Neuron (in vitro differentiated cells): ENCODE measurements at regions not wholly inside any gene's neighbourhood (a gene's known extent, or its start where the extent isn't known, plus 50 kb on each side); places are given as distances from the start of the nearest gene placed in this dataset.
"Not testable (repeated sequence)": the region's sequence is repeated elsewhere in the genome, so short reads cannot be mapped to it uniquely, and the experiment has no call there.

ENCODE experiments used
- H2AFZ ChIP-seq: one replicate; pipeline ENCODE4 v1.6.1; 2013; ENCODE audit warnings: low read depth, mild to moderate bottlenecking, inconsistent platforms, low read length, moderate library complexity
- H3K27me3 ChIP-seq: one replicate; pipeline ENCODE4 v1.6.1; 2013; ENCODE audit warnings: low read length; ENCODE audit not compliant: insufficient read depth
- H3K36me3 ChIP-seq: one replicate; pipeline ENCODE4 v1.6.1; 2013; ENCODE audit warnings: low read length; ENCODE audit not compliant: insufficient read depth
- H3K4me1 ChIP-seq: one replicate; pipeline ENCODE4 v1.6.1; 2013; ENCODE audit warnings: low read length; ENCODE audit not compliant: insufficient read depth
- H3K4me3 ChIP-seq: 2 replicates; pipeline ENCODE4 v1.5.1; 2013; ENCODE audit warnings: mild to moderate bottlenecking, low read length, moderate library complexity
- H3K9me3 ChIP-seq: one replicate; pipeline ENCODE4 v1.6.1; 2013; ENCODE audit warnings: low read length

DNA sequence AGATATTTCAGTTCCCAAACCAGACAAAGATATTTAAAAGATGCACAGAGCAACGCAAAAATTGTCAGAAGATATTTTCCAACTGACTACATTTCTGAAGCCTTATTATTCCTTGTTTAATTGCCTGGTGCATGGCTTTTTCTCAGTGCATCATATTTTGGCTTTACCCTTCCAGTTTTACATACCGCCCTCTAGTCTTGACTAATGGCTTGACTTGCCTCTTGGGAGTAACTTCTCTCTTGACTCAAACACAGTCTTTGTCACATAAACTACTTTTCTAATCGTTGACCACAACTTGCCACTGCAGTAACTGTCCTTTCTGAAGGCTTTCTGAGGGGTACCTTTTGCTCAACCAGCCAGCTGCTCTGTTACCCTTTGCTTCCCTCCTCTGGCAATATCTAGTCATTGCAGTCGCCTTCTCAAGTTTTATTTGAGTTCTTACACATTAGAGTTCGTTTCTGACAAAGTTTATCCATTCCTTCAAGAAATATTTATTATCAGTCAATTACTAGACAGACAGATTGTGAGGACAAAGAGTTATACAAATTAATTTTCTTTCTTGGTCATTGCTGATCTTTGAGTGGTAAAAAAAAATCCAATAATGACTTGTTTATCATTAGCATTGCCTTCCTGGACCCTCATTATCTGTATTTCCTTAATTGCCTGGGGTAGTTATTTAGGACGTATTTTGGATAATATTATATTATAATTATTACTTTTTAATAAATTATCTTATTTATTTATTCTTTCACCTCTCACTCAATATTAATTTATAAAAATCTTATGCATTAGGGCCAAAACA lies 506.9 kb upstream of the PCDH10 start:
- no peaks in the 10 kb centered on the region for H3K36me3 ChIP-seq
- H3K27me3 ChIP-seq = no peaks in the 10 kb centered on the region
- H3K9me3 ChIP-seq = no peaks in the 10 kb centered on the region
- H3K4me1 ChIP-seq = no peaks in the 10 kb centered on the region
- H2AFZ ChIP-seq = no peak overlapping the region
- no peak overlapping the region for H3K4me3 ChIP-seq

DNA sequence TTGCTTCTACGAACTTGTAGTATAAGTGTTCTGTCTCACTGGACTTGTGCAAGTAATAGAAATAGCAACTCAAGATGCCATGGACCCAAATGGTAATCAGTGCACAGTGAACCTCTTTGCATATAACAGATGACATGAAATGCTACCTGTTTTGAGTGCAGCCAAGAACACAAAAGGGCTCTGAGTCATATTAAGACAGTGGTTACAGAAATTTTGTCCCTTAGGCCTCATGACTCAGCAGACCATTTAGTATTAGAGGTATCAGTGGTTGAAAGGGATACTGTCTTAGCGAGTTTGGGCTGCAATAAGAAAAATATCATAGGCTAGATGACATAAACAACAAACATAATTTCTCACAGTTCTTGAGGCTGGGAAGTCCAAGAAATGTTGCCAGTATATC lies 502.9 kb upstream of the PCDH10 start:
- Histone ChIP-seq H2AFZ (no peak overlapping the region), H3K36me3 (no peaks in the 10 kb centered on the region), H3K9me3 (no peaks in the 10 kb centered on the region), H3K4me1 (peaks cover 2% of the 10 kb centered on the region), H3K4me3 (no peak overlapping the region), H3K27me3 (no peaks in the 10 kb centered on the region)

- Histone ChIP-seq H3K4me3 (no peak overlapping the region), H3K27me3 (no peaks in the 10 kb centered on the region), H3K36me3 (no peaks in the 10 kb centered on the region), H3K9me3 (no peaks in the 10 kb centered on the region), H3K4me1 (peaks cover 13% of the 10 kb centered on the region), H2AFZ (no peak overlapping the region)
Observed at GRCh38 chr4:132651196-132651595, 497.9 kb upstream of the PCDH10 start.

GRCh38 chr4:132660181-132660580 lies 488.9 kb upstream of the PCDH10 start:
- Histone ChIP-seq H3K4me1 (no peaks in the 10 kb centered on the region), H3K36me3 (no peaks in the 10 kb centered on the region), H3K27me3 (no peaks in the 10 kb centered on the region), H3K4me3 (no peak overlapping the region), H2AFZ (no peak overlapping the region), H3K9me3 (peaks cover 4% of the 10 kb centered on the region)

- H3K27me3 ChIP-seq = no peaks in the 10 kb centered on the region
- H2AFZ ChIP-seq = no peak overlapping the region
- H3K36me3 ChIP-seq = no peaks in the 10 kb centered on the region
- no peak overlapping the region for H3K4me3 ChIP-seq
- H3K4me1 ChIP-seq = no peaks in the 10 kb centered on the region
- peaks cover 4% of the 10 kb centered on the region for H3K9me3 ChIP-seq
Observed at GRCh38 chr4:132662456-132662855, 486.6 kb upstream of the PCDH10 start.

DNA sequence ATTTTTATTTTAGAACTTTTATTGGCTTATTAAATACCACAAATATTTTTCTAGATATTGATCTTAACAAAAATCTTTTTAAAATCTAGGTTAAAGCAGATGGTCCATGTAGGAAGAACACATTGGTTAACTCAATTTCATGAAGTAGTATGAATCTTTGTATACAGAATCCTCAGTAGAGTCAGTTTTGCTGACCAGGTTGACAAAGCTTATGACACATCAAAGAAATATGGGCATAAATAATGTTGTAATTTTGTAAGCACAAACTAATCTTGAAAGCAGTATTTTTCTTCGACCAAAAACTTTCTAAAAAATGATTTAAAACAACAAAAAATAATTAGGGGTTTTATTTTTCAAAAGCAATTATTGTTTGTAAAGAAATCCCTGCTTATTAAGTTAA lies 479.3 kb upstream of the PCDH10 start:
- no peaks in the 10 kb centered on the region for H3K4me1 ChIP-seq
- no peaks in the 10 kb centered on the region for H3K27me3 ChIP-seq

DNA sequence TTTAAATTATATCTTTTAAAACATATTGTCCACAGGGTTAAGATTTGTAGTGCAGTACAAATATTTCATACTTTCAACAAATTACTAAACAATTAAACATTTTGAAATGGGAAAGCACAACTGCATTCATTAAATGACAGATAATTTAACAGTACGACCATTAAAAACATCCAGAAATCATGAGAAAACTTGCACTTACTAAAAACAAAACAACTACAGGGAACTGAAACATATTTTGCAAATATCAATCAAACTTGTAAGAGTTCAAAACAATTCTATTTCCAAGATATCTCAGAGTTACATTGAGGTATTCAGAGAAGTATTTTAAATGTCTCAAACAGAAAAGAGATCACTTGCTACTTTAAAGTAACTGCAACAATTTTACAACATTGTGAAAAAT lies 478.5 kb upstream of the PCDH10 start:
- no peak overlapping the region for H2AFZ ChIP-seq
- H3K4me3 ChIP-seq = no peak overlapping the region
- H3K27me3 ChIP-seq = no peaks in the 10 kb centered on the region
- no peaks in the 10 kb centered on the region for H3K36me3 ChIP-seq
- no peaks in the 10 kb centered on the region for H3K4me1 ChIP-seq
- H3K9me3 ChIP-seq = no peaks in the 10 kb centered on the region

More for the DNA sequence above, 479.3 kb upstream of the PCDH10 start:
- no peaks in the 10 kb centered on the region for H3K36me3 ChIP-seq
- H3K9me3 ChIP-seq = no peaks in the 10 kb centered on the region
- H3K4me3 ChIP-seq = no peak overlapping the region
- H2AFZ ChIP-seq = no peak overlapping the region

- Histone ChIP-seq H3K9me3 (peaks cover 2% of the 10 kb centered on the region), H3K4me1 (no peaks in the 10 kb centered on the region), H3K36me3 (no peaks in the 10 kb centered on the region), H3K27me3 (no peaks in the 10 kb centered on the region), H3K4me3 (no peak overlapping the region), H2AFZ (no peak overlapping the region)
Observed at GRCh38 chr4:132683957-132684356, 465.1 kb upstream of the PCDH10 start.

DNA sequence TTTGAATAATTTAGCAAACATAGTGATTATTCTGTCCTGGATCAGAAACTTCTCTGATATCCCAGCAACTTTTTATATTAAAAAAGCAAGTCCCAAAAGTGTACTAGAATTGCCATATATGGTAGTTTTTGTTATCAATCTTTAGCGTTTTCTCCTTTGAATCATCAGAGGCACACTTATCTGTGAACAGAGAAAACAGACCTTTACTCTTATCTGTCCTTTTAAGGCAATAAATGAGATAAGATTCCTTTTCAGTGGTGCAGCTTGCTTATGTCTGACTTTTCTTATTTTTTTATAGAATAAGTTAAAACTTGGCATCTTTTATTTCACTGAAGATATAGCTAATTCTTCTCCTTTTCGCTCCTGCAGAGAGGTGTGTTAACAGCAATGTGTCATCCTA lies 458.1 kb upstream of the PCDH10 start:
- H2AFZ ChIP-seq = no peak overlapping the region
- no peaks in the 10 kb centered on the region for H3K27me3 ChIP-seq
- no peaks in the 10 kb centered on the region for H3K9me3 ChIP-seq
- no peaks in the 10 kb centered on the region for H3K36me3 ChIP-seq
- no peak overlapping the region for H3K4me3 ChIP-seq
- no peaks in the 10 kb centered on the region for H3K4me1 ChIP-seq

DNA sequence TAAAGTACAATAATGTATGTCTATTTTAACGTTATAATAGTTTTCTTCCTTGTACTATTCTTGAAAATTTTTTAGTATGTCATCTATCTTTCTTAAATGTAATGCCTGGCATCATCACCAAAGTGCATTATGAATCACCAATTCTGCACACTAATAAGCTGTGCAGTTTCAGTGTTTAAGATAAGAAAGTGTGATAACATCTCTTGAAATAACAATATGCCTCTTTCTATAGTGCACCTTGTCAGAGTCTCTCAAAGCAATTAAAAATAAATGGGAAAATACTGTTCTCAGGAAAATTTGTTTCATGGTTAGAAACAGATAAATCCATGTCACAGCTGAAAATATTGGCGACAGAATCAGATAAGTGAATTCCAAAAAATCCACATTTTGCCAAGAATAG lies 457.4 kb upstream of the PCDH10 start:
- Histone ChIP-seq H3K4me3 (no peak overlapping the region), H3K4me1 (no peaks in the 10 kb centered on the region), H3K27me3 (no peaks in the 10 kb centered on the region), H3K36me3 (no peaks in the 10 kb centered on the region), H2AFZ (no peak overlapping the region), H3K9me3 (no peaks in the 10 kb centered on the region)

- H3K27me3 ChIP-seq = no peaks in the 10 kb centered on the region
- no peak overlapping the region for H2AFZ ChIP-seq
- H3K4me3 ChIP-seq = no peak overlapping the region
- peaks cover 2% of the 10 kb centered on the region for H3K9me3 ChIP-seq
- H3K4me1 ChIP-seq = no peaks in the 10 kb centered on the region
- no peaks in the 10 kb centered on the region for H3K36me3 ChIP-seq
Observed at GRCh38 chr4:132694775-132695174, 454.3 kb upstream of the PCDH10 start.

DNA sequence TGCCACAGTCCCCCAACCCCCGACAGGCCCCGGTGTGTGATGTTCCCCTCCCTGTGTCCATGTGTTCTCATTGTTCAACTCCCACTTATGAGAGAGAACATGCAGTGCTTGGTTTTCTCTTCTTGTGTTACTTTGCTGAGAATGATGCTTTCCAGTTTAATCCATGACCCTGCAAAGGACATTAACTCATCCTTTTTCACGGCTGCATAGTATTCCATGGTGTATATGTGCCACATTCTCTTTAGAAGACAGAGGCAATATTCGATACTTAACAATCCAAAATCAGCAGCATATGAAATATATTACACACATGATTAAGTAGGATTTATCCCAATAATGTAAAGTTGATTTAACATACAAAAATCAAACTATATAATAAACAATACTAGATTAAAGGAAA lies 451.6 kb upstream of the PCDH10 start:
- not testable (repeated sequence) for H3K4me3 ChIP-seq, H3K9me3 ChIP-seq, H3K36me3 ChIP-seq, H2AFZ ChIP-seq, H3K27me3 ChIP-seq, H3K4me1 ChIP-seq

GRCh38 chr4:132707955-132708354 lies 441.1 kb upstream of the PCDH10 start:
- Histone ChIP-seq H3K36me3 (no peaks in the 10 kb centered on the region), H3K4me3 (no peak overlapping the region), H3K4me1 (peaks cover 6% of the 10 kb centered on the region), H3K9me3 (no peaks in the 10 kb centered on the region), H2AFZ (no peak overlapping the region), H3K27me3 (no peaks in the 10 kb centered on the region)

DNA sequence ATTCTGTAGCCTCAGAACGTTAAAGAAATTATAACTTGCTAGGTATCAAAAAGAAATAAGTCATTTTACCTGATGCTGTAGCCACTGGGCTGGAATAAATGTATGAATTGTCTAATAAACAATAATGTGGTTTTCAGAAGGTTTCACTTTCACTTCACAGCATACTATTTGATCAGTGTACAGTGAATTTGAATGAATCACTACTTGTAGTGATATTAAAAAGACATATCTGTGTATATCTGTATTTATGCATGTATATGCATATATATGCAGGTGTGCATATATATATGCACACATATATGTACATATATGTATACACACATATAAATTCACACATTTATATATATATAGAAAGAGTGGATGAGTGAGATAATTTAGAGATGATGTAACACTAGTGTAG lies 440.0 kb upstream of the PCDH10 start:
- H3K27me3 ChIP-seq = no peaks in the 10 kb centered on the region
- no peaks in the 10 kb centered on the region for H3K9me3 ChIP-seq
- no peaks in the 10 kb centered on the region for H3K36me3 ChIP-seq
- peaks cover 6% of the 10 kb centered on the region for H3K4me1 ChIP-seq
- H2AFZ ChIP-seq = no peak overlapping the region
- no peak overlapping the region for H3K4me3 ChIP-seq
